ENCODE measurements at regions not wholly inside any gene's neighbourhood (a gene's known extent, or its start where the extent isn't known, plus 50 kb on each side); places are given as distances from the start of the nearest gene placed in this dataset.

GRCh38 chr5:67393211-67393610, 196.6 kb upstream of the CD180 start:
- Mint-ChIP-seq H3K4me1 (peaks cover 35% of the 10 kb centered on the region), H3K27me3 (ENCODE audit: low read depth) (peaks cover 8% of the 10 kb centered on the region; the same call in 1 of the 2 replicates), H3K27ac (no peak overlapping the region), H3K36me3 (peaks cover 2% of the 10 kb centered on the region; the same call in 1 of the 2 replicates), H3K4me3 (no peak overlapping the region), H3K9me3 (peaks cover 4% of the 10 kb centered on the region)
- ChIA-PET POLR2A (no interaction called here), CTCF (interaction anchor here (0.9 kb wide), 1 partner anchor 147 kb away, joined by 3 read pairs; no protein-coding TSS in a partner anchor)
- no peak for ATAC-seq
- TF ChIP-seq FOXK1 (CRISPR knock-in tag; IDR thresholded peaks at IDR 0.05): no peak
- no peak for TF ChIP-seq SOX15 (CRISPR knock-in tag; IDR thresholded peaks at IDR 0.05)
- no peak for TF ChIP-seq CBFB (CRISPR knock-in tag; IDR thresholded peaks at IDR 0.05; ENCODE audit: low read depth)
- no peak for TF ChIP-seq SP1 (CRISPR knock-in tag; conservative IDR thresholded peaks at IDR 0.05)
- no peak for TF ChIP-seq ZNF416 (CRISPR knock-in tag; IDR thresholded peaks at IDR 0.05)
- no peak for TF ChIP-seq NFATC4 (CRISPR knock-in tag; IDR thresholded peaks at IDR 0.05)
- no peak for TF ChIP-seq CDX4 (CRISPR knock-in tag; IDR thresholded peaks at IDR 0.05; ENCODE audit: borderline replicate concordance)
- TF ChIP-seq GTF2I (CRISPR knock-in tag; conservative IDR thresholded peaks at IDR 0.05): no peak
- no peak for TF ChIP-seq IRF2 (CRISPR knock-in tag; IDR thresholded peaks at IDR 0.05; ENCODE audit: borderline replicate concordance, low read depth)
- TF ChIP-seq ERG (CRISPR knock-in tag; IDR thresholded peaks at IDR 0.05): no peak
- TF ChIP-seq TEAD4 (CRISPR knock-in tag; IDR thresholded peaks at IDR 0.05): no peak
- TF ChIP-seq USF1 (CRISPR knock-in tag; IDR thresholded peaks at IDR 0.05): no peak
- TF ChIP-seq, protein P1, sequence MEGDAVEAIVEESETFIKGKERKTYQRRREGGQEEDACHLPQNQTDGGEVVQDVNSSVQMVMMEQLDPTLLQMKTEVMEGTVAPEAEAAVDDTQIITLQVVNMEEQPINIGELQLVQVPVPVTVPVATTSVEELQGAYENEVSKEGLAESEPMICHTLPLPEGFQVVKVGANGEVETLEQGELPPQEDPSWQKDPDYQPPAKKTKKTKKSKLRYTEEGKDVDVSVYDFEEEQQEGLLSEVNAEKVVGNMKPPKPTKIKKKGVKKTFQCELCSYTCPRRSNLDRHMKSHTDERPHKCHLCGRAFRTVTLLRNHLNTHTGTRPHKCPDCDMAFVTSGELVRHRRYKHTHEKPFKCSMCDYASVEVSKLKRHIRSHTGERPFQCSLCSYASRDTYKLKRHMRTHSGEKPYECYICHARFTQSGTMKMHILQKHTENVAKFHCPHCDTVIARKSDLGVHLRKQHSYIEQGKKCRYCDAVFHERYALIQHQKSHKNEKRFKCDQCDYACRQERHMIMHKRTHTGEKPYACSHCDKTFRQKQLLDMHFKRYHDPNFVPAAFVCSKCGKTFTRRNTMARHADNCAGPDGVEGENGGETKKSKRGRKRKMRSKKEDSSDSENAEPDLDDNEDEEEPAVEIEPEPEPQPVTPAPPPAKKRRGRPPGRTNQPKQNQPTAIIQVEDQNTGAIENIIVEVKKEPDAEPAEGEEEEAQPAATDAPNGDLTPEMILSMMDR (IDR thresholded peaks at IDR 0.05): no peak
- TF ChIP-seq FOXJ3 (CRISPR knock-in tag; IDR thresholded peaks at IDR 0.05; ENCODE audit: borderline replicate concordance): no peak
- no peak for TF ChIP-seq MYBL2 (CRISPR knock-in tag; IDR thresholded peaks at IDR 0.05)
- no peak for TF ChIP-seq ZNF532 (CRISPR knock-in tag; IDR thresholded peaks at IDR 0.05; ENCODE audit: borderline replicate concordance)
- no peak for TF ChIP-seq E2F4 (CRISPR knock-in tag; IDR thresholded peaks at IDR 0.05; ENCODE audit: borderline replicate concordance, low read depth)
- DNase-seq (ENCODE audit: low spot score): no peak

Data from WTC11 (cell line).